ENCODE measurements at regions not wholly inside any gene's neighbourhood (a gene's known extent, or its start where the extent isn't known, plus 50 kb on each side); places are given as distances from the start of the nearest gene placed in this dataset.
A peak's percentile ranks its signal among the peaks of the same experiment; 100 is the strongest.

- TF ChIP-seq ZNF462 (CRISPR knock-in tag; IDR thresholded peaks at IDR 0.05) (no peak), ZNF114 (CRISPR knock-in tag; IDR thresholded peaks at IDR 0.05) (no peak)
Measured at GRCh38 chr4:60081839-60082238, 1118.3 kb upstream of the ADGRL3 start (continued).

DNA sequence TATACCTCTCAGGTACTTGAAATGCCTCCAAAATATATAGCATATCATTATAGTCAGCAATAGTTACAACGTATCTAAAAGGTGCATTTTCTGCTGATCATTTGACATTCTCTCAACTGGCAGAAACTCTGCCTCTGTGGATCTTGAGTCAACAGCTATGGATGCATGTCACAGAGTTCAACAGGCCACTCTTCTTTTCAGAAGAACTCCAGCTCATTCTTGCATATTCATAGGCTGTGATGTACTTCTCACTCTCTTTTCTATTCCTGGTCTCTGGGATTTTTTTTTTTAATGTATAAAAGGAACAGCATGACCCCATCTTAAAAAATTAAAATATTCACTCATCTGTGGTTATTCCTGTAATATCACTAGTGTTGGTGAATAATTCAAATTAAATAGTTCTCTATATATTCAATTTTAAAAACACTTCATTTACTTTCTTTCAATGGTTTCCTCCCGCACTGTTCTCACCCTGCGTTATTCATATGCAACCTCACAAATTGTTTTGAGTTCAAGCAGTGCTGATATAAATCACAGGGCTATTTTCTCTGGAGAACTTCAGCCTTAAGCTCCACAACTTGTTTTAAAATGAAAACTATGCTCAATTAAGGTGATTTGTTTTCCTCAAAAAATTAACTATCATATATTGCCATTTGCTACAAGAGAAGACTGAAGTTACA lies 1111.2 kb upstream of the ADGRL3 start:
- Histone ChIP-seq H3K4me1 (ENCODE audit: insufficient read depth) (peaks cover 17% of the 10 kb centered on the region), H4K20me1 (replicated peaks; ENCODE audit: insufficient read depth) (no peaks in the 10 kb centered on the region), H3K36me3 (ENCODE audit: insufficient read depth) (no peaks in the 10 kb centered on the region), H3K79me2 (replicated peaks; ENCODE audit: insufficient read depth) (no peaks in the 10 kb centered on the region), H3K27ac (ENCODE audit: low read depth) (peak overlapping the region; percentile 78), H3K27me3 (ENCODE audit: insufficient read depth) (no peaks in the 10 kb centered on the region), H3F3A (replicated peaks; ENCODE audit: low read depth) (no peaks in the 10 kb centered on the region), H3K4me3 (peak overlapping the region; percentile 14), H3K9me2 (ENCODE audit: insufficient read depth) (no peaks in the 10 kb centered on the region), H3K4me2 (peak overlapping the region; percentile 56), H2AFZ (no peak overlapping the region)
- peaks cover 21% of the 10 kb centered on the region; the same call in 2 of the 3 replicates for H3K4me1 Mint-ChIP-seq
- ATAC-seq, result peak; percentile 83
- H3K27me3 Mint-ChIP-seq (ENCODE audit: insufficient read depth, low read depth, poor library complexity), result no peaks in the 10 kb centered on the region
- peak overlapping the region; percentile 87; the same call in 1 of the 2 replicates for H3K27ac Mint-ChIP-seq
- peak; percentile 47 for DNase-seq (ENCODE audit: low spot score)
- peak overlapping the region; percentile 37; the same call in 2 of the 3 replicates for H3K4me3 Mint-ChIP-seq
- TF ChIP-seq ZNF462 (CRISPR knock-in tag; IDR thresholded peaks at IDR 0.05) (peak; percentile 81), NANOG (IDR thresholded peaks at IDR 0.05; ENCODE audit: borderline replicate concordance) (no peak)
- H3K9me3 Mint-ChIP-seq, result no peaks in the 10 kb centered on the region
- H3K36me3 Mint-ChIP-seq (ENCODE audit: low read depth), result peaks cover 3% of the 10 kb centered on the region; the same call in 2 of the 3 replicates
